Superior temporal gyrus (tissue), 1 donor: ENCODE measurements at regions not wholly inside any gene's neighbourhood (a gene's known extent, or its start where the extent isn't known, plus 50 kb on each side); places are given as distances from the start of the nearest gene placed in this dataset.
"Not testable (repeated sequence)": the region's sequence is repeated elsewhere in the genome, so short reads cannot be mapped to it uniquely, and the experiment has no call there.

Experiments used
- DNase-seq: peaks from one replicate; pipeline ENCODE4 v3.0.0-alpha.2; 2016; ENCODE audit errors: extremely low spot score

- DNase-seq = no peak
Measured at GRCh38 chr12:38016602-38017001, 300.0 kb upstream of the ALG10B start.

GRCh38 chr12:38025916-38026315, 290.7 kb upstream of the ALG10B start:
- DNase-seq = no peak

- DNase-seq = no peak
Measured at GRCh38 chr12:38053113-38053512, 263.5 kb upstream of the ALG10B start.

GRCh38 chr12:38053655-38054464, 262.7 kb upstream of the ALG10B start:
- no peak for DNase-seq

GRCh38 chr12:38056701-38057689, 259.6 kb upstream of the ALG10B start:
- DNase-seq = no peak

- DNase-seq = no peak
Measured at GRCh38 chr12:38099686-38100085, 216.9 kb upstream of the ALG10B start.

GRCh38 chr12:38101753-38102152, 214.8 kb upstream of the ALG10B start:
- DNase-seq = no peak

GRCh38 chr12:38102197-38102596, 214.4 kb upstream of the ALG10B start:
- DNase-seq = no peak

GRCh38 chr12:38110026-38110699, 206.4 kb upstream of the ALG10B start:
- DNase-seq = no peak

GRCh38 chr12:38113991-38114390, 202.6 kb upstream of the ALG10B start:
- no peak for DNase-seq

- DNase-seq = no peak
Measured at GRCh38 chr12:38116968-38117367, 199.6 kb upstream of the ALG10B start.

- DNase-seq = no peak
Measured at GRCh38 chr12:38118632-38119031, 197.9 kb upstream of the ALG10B start.

- DNase-seq = no peak
Measured at GRCh38 chr12:38120438-38120837, 196.1 kb upstream of the ALG10B start.

- not testable (repeated sequence) for DNase-seq
Measured at GRCh38 chr12:38123028-38123427, 193.5 kb upstream of the ALG10B start.

GRCh38 chr12:38123566-38124246, 192.9 kb upstream of the ALG10B start:
- DNase-seq = no peak

GRCh38 chr12:38124247-38125012, 192.1 kb upstream of the ALG10B start:
- DNase-seq = no peak

- DNase-seq = no peak
Measured at GRCh38 chr12:38132139-38132538, 184.4 kb upstream of the ALG10B start.

GRCh38 chr12:38137287-38137686, 179.3 kb upstream of the ALG10B start:
- DNase-seq = no peak

GRCh38 chr12:38137716-38138115, 178.9 kb upstream of the ALG10B start:
- DNase-seq = no peak
